GM19239 (cell line): ENCODE measurements at regions not wholly inside any gene's neighbourhood (a gene's known extent, or its start where the extent isn't known, plus 50 kb on each side); places are given as distances from the start of the nearest gene placed in this dataset.

ENCODE experiments used
- DNase-seq: peaks from one replicate; pipeline ENCODE4 v3.0.0; 2011; ENCODE audit warnings: low spot score; ENCODE audit not compliant: insufficient read length
- FAIRE-seq: peaks from 2 replicates; lab custom pipeline; 2011; peaks lifted over from hg19 to GRCh38; lab: Jason Lieb, UNC

- DNase-seq (no peak), FAIRE-seq (peak; percentile 62)
Measured at GRCh38 chr12:105765053-105766014, 373.4 kb downstream of the NUAK1 start.

- DNase-seq (no peak), FAIRE-seq (no peak)
Measured at GRCh38 chr12:105766029-105766428, 372.7 kb downstream of the NUAK1 start.

GRCh38 chr12:105769486-105769885 lies 369.3 kb downstream of the NUAK1 start:
- no peak for DNase-seq
- no peak for FAIRE-seq

GRCh38 chr12:105773471-105773870 lies 365.3 kb downstream of the NUAK1 start:
- no peak for FAIRE-seq
- no peak for DNase-seq

GRCh38 chr12:105774037-105774436 lies 364.7 kb downstream of the NUAK1 start:
- DNase-seq (no peak), FAIRE-seq (no peak)

- DNase-seq: no peak
- FAIRE-seq: no peak
Measured at GRCh38 chr12:105775343-105775742, 363.4 kb downstream of the NUAK1 start.

GRCh38 chr12:105783983-105784947 lies 354.5 kb downstream of the NUAK1 start:
- FAIRE-seq (peak; percentile 65), DNase-seq (no peak)

GRCh38 chr12:105793421-105793820 lies 345.3 kb downstream of the NUAK1 start:
- DNase-seq (no peak), FAIRE-seq (no peak)

- no peak for FAIRE-seq
Measured at GRCh38 chr12:105798256-105798845, 340.4 kb downstream of the NUAK1 start.

GRCh38 chr12:105799103-105799502 lies 339.7 kb downstream of the NUAK1 start:
- no peak for DNase-seq
- FAIRE-seq: no peak

More at GRCh38 chr12:105798256-105798845, 340.4 kb downstream of the NUAK1 start:
- DNase-seq: no peak

GRCh38 chr12:105801351-105801750 lies 337.4 kb downstream of the NUAK1 start:
- DNase-seq (no peak), FAIRE-seq (no peak)

- no peak for DNase-seq
Measured at GRCh38 chr12:105803292-105803691, 335.5 kb downstream of the NUAK1 start.

GRCh38 chr12:105804591-105805265 lies 334.0 kb downstream of the NUAK1 start:
- FAIRE-seq (no peak), DNase-seq (no peak)

More at GRCh38 chr12:105803292-105803691, 335.5 kb downstream of the NUAK1 start:
- no peak for FAIRE-seq

GRCh38 chr12:105805730-105806399 lies 332.9 kb downstream of the NUAK1 start:
- no peak for DNase-seq
- no peak for FAIRE-seq

GRCh38 chr12:105806400-105806770 lies 332.4 kb downstream of the NUAK1 start:
- FAIRE-seq: no peak

GRCh38 chr12:105812366-105812765 lies 326.4 kb downstream of the NUAK1 start:
- FAIRE-seq (no peak), DNase-seq (no peak)

More at GRCh38 chr12:105806400-105806770, 332.4 kb downstream of the NUAK1 start:
- no peak for DNase-seq

- FAIRE-seq: no peak
Measured at GRCh38 chr12:105813201-105813600, 325.6 kb downstream of the NUAK1 start.

GRCh38 chr12:105814283-105814682 lies 324.5 kb downstream of the NUAK1 start:
- FAIRE-seq (no peak), DNase-seq (no peak)

More at GRCh38 chr12:105813201-105813600, 325.6 kb downstream of the NUAK1 start:
- no peak for DNase-seq

- no peak for FAIRE-seq
- no peak for DNase-seq
Measured at GRCh38 chr12:105819549-105819948, 319.2 kb downstream of the NUAK1 start.
